BJ (cell line): ENCODE measurements at regions not wholly inside any gene's neighbourhood (a gene's known extent, or its start where the extent isn't known, plus 50 kb on each side); places are given as distances from the start of the nearest gene placed in this dataset.

ENCODE experiments used
- CTCF ChIA-PET: fragments of 350-600 bp; formaldehyde crosslinking; extraction: SDS; loops from one replicate; lab custom pipeline; 2021; ENCODE audit warnings: antibody characterized with exemption, inconsistent platforms; lab: Yijun Ruan, JAX
- POLR2A ChIA-PET: fragments of 300-600 bp; sonication (Branson Sonifier 250); formaldehyde crosslinking; extraction: SDS; loops from one replicate; lab custom pipeline; 2021; ENCODE audit warnings: antibody characterized with exemption; lab: Charles Lee
- DNase-seq: peaks from one replicate; pipeline ENCODE4 v3.0.0-alpha.2; 2011; ENCODE audit warnings: low read depth
- H3K27me3 ChIP-seq: 2 replicates; pipeline ENCODE4 v1.6.0; 2011; ENCODE audit warnings: low read length; ENCODE audit not compliant: control insufficient read depth, insufficient read depth
- H3K36me3 ChIP-seq: 2 replicates; pipeline ENCODE4 v1.5.1; 2011; ENCODE audit warnings: low read length; ENCODE audit not compliant: control insufficient read depth, insufficient read depth
- H3K4me3 ChIP-seq: 2 replicates; pipeline ENCODE4 v1.5.1; 2011; ENCODE audit warnings: low read depth, mild to moderate bottlenecking, control low read depth, low read length
- CTCF ChIP-seq: IDR thresholded peaks from 2 replicates; pipeline ENCODE4 v1.5.1; 2011; ENCODE audit warnings: low read depth, mild to moderate bottlenecking, control low read depth, inconsistent platforms, low read length, moderate library complexity; ENCODE audit not compliant: insufficient read depth

- no peaks in the 10 kb centered on the region for H3K36me3 ChIP-seq
- H3K27me3 ChIP-seq: no peaks in the 10 kb centered on the region
- no peak for DNase-seq
- H3K4me3 ChIP-seq: no peak overlapping the region
- CTCF ChIA-PET: interaction anchor here (0.7 kb wide), 1 partner anchor 53 kb away, joined by 3 read pairs; no protein-coding TSS in a partner anchor
- no peak for TF ChIP-seq CTCF
- POLR2A ChIA-PET: no interaction called here
Measured at GRCh38 chr7:51706851-51707250, 390.2 kb upstream of the COBL start.

- H3K36me3 ChIP-seq: no peaks in the 10 kb centered on the region
- ChIA-PET POLR2A (no interaction called here), CTCF (no interaction called here)
- TF ChIP-seq CTCF: no peak
- no peak overlapping the region for H3K4me3 ChIP-seq
- H3K27me3 ChIP-seq: no peaks in the 10 kb centered on the region
- no peak for DNase-seq
Measured at GRCh38 chr7:51705701-51706100, 389.1 kb upstream of the COBL start.

- ChIA-PET POLR2A (no interaction called here), CTCF (no interaction called here)
- no peak for DNase-seq
- TF ChIP-seq CTCF: no peak
- Histone ChIP-seq H3K27me3 (no peaks in the 10 kb centered on the region), H3K36me3 (no peaks in the 10 kb centered on the region), H3K4me3 (no peak overlapping the region)
Measured at GRCh38 chr7:51702673-51703072, 386.1 kb upstream of the COBL start.

GRCh38 chr7:51701935-51702334 lies 385.3 kb upstream of the COBL start:
- no peak for DNase-seq
- Histone ChIP-seq H3K27me3 (no peaks in the 10 kb centered on the region), H3K36me3 (no peaks in the 10 kb centered on the region), H3K4me3 (no peak overlapping the region)
- ChIA-PET CTCF (no interaction called here), POLR2A (no interaction called here)
- TF ChIP-seq CTCF: no peak

GRCh38 chr7:51700593-51701215 lies 384.1 kb upstream of the COBL start:
- ChIA-PET POLR2A (no interaction called here), CTCF (no interaction called here)
- H3K27me3 ChIP-seq: no peaks in the 10 kb centered on the region
- no peaks in the 10 kb centered on the region for H3K36me3 ChIP-seq
- H3K4me3 ChIP-seq: no peak overlapping the region
- no peak for TF ChIP-seq CTCF
- no peak for DNase-seq
